Uterus (tissue), 3 donors: ENCODE measurements at regions not wholly inside any gene's neighbourhood (a gene's known extent, or its start where the extent isn't known, plus 50 kb on each side); places are given as distances from the start of the nearest gene placed in this dataset.

ENCODE experiments used
- DNase-seq, 2 donors: peaks; one replicate each; pipeline ENCODE4 v3.0.0-alpha.2; 2019 to 2020
- H3K27ac ChIP-seq, 2 donors: fragments of 200-600 bp; sonication (generic); 1 replicate in 1 of 2; 2 replicates in 1 of 2; pipeline ENCODE4 v1.5.1; 2016 to 2018
- H3K27me3 ChIP-seq, 2 donors: fragments of 200-600 bp; sonication (generic); one replicate each; pipeline ENCODE4 v1.5.1; 2018 to 2019; ENCODE audit warnings: control low read depth in 1 of 2
- H3K36me3 ChIP-seq, 2 donors: fragments of 200-600 bp; sonication (generic); one replicate each; pipeline ENCODE4 v1.5.1; 2019; ENCODE audit warnings: control low read depth in 1 of 2
- H3K4me1 ChIP-seq, 2 donors: fragments of 200-600 bp; sonication (generic); one replicate each; pipeline ENCODE4 v1.5.1; 2018 to 2019; ENCODE audit warnings: control low read depth in 1 of 2
- H3K4me3 ChIP-seq, 2 donors: fragments of 200-600 bp; sonication (generic); 1 replicate in 1 of 2; 2 replicates in 1 of 2; pipeline ENCODE4 v1.5.1; 2018 to 2019; ENCODE audit warnings: mild to moderate bottlenecking in 1 of 2
- H3K9me3 ChIP-seq, 2 donors: fragments of 200-600 bp; sonication (generic); one replicate each; pipeline ENCODE4 v1.5.1; 2019; ENCODE audit warnings: control low read depth in 1 of 2
- CTCF ChIP-seq, 4 experiments: fragments of 200-600 bp in 2 of 4; fragments of 450-650 bp in 2 of 4; sonication (generic) in 2 of 4; IDR thresholded peaks; one replicate each; pipeline ENCODE4 v1.5.1; 2016 to 2019; ENCODE audit warnings: antibody characterized with exemption in 4 of 4, mild to moderate bottlenecking in 2 of 4, moderate library complexity in 1 of 4
- POLR2A ChIP-seq, 2 donors: fragments of 450-650 bp; IDR thresholded peaks; one replicate each; pipeline ENCODE4 v1.6.1; 2016; ENCODE audit warnings: antibody characterized with exemption in 2 of 2, mild to moderate bottlenecking in 1 of 2, moderate library complexity in 1 of 2
- intact Hi-C: fragments of 100-400 bp; cut with DNase I; formaldehyde crosslinking; loops from one replicate; pipeline ENCODE4 v1.15.1; 2023; ENCODE audit warnings: low total_unique reads
- donor health status: DM: yes; HTN: yes; CAD: no.

DNA sequence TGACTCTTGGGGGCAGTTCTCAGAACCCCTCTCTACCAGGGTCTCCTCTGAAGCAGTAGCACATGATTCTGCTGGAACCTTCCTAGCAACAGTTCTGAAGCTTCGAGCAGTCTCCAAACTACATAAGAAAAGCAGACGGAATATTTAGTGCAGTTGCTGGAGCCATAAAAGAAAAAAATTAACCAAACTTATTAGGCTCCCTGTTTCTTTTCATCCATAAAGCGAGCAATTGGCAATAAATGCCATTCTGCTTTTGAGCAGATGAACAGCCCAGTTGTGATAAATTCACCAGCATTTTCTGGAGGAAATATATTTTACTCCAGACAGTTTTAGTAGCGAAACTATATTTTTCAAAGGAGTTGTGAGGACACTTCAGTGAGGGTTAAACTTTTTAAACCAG, 250.1 kb upstream of the BOD1L1 start:
- H3K36me3 ChIP-seq: no peaks in the 10 kb centered on the region
- intact Hi-C loops: no loop called here
- no peak overlapping the region for H3K4me3 ChIP-seq
- no peak overlapping the region for H3K27ac ChIP-seq
- no peaks in the 10 kb centered on the region for H3K4me1 ChIP-seq
- no peaks in the 10 kb centered on the region for H3K27me3 ChIP-seq
- no peak for TF ChIP-seq CTCF (IDR thresholded peaks at IDR 0.05)
- no peak for TF ChIP-seq POLR2A (IDR thresholded peaks at IDR 0.05)
- no peak for DNase-seq
- H3K9me3 ChIP-seq: no peaks in the 10 kb centered on the region

- DNase-seq: no peak
- Histone ChIP-seq H3K36me3 (no peaks in the 10 kb centered on the region), H3K27ac (no peak overlapping the region), H3K4me1 (no peaks in the 10 kb centered on the region), H3K4me3 (no peak overlapping the region), H3K27me3 (no peaks in the 10 kb centered on the region), H3K9me3 (no peaks in the 10 kb centered on the region)
- intact Hi-C loops: no loop called here
- TF ChIP-seq POLR2A (IDR thresholded peaks at IDR 0.05) (no peak), CTCF (IDR thresholded peaks at IDR 0.05) (no peak)
Measured at GRCh38 chr4:13881892-13882291, 254.4 kb upstream of the BOD1L1 start.

DNA sequence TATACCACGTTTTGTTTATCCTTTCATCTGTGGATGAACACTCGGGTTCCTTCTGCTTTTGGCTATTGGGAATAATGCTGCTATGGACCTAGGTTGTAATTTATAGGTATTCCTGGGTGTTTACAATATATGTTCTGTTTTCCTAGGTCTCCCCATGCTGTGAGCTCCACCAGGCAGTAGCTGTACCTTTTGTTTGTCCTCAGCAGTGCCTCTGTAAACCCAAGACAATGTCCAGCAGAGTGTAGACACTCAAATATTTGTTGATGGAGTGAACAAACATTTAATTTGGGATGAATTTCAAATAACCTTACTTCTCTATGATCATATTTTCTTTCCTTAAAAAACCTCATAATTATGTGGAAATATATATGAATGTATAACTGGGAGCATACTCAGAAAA, 259.5 kb upstream of the BOD1L1 start:
- DNase-seq: no peak
- intact Hi-C loops: no loop called here
- TF ChIP-seq POLR2A (IDR thresholded peaks at IDR 0.05): no peak
- no peak for TF ChIP-seq CTCF (IDR thresholded peaks at IDR 0.05)

GRCh38 chr4:13888112-13888511, 260.6 kb upstream of the BOD1L1 start:
- no peaks in the 10 kb centered on the region for H3K36me3 ChIP-seq
- no peak for DNase-seq
- no peaks in the 10 kb centered on the region for H3K4me1 ChIP-seq
- no peaks in the 10 kb centered on the region for H3K27me3 ChIP-seq
- H3K9me3 ChIP-seq: no peaks in the 10 kb centered on the region
- intact Hi-C loops: no loop called here
- TF ChIP-seq POLR2A (IDR thresholded peaks at IDR 0.05): no peak
- no peak for TF ChIP-seq CTCF (IDR thresholded peaks at IDR 0.05)
- H3K27ac ChIP-seq: no peak overlapping the region
- H3K4me3 ChIP-seq: no peak overlapping the region

More for the DNA sequence above, 259.5 kb upstream of the BOD1L1 start:
- no peak overlapping the region for H3K27ac ChIP-seq
- no peaks in the 10 kb centered on the region for H3K27me3 ChIP-seq
- no peaks in the 10 kb centered on the region for H3K9me3 ChIP-seq
- no peaks in the 10 kb centered on the region for H3K4me1 ChIP-seq
- H3K4me3 ChIP-seq: no peak overlapping the region
- no peaks in the 10 kb centered on the region for H3K36me3 ChIP-seq

DNA sequence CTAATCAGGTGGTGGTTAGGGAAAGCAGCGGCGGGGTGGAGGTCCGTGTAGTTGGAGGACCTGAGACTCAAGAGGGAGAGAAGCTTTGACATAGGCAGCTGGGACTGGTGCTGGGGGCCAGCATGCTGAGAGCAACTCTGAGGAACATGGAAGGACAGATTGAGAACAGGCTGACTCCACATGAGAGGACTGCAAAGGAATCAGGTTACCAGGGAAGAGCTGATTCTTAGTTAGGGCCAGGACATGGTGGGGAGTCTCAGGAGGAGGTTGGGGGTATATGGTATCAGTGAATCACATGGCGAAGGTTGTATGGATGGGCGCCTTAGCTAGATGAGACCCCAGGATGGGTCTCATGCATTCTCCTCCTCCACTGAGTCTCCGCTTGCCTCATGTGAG, 264.0 kb upstream of the BOD1L1 start:
- Histone ChIP-seq H3K27ac (no peak overlapping the region), H3K4me1 (no peaks in the 10 kb centered on the region)
- intact Hi-C loops: no loop called here

More for the DNA sequence above, 264.0 kb upstream of the BOD1L1 start:
- H3K36me3 ChIP-seq: no peaks in the 10 kb centered on the region
- no peaks in the 10 kb centered on the region for H3K9me3 ChIP-seq
- TF ChIP-seq CTCF (IDR thresholded peaks at IDR 0.05): no peak
- no peak for TF ChIP-seq POLR2A (IDR thresholded peaks at IDR 0.05)
- no peak overlapping the region for H3K4me3 ChIP-seq
- no peaks in the 10 kb centered on the region for H3K27me3 ChIP-seq
- no peak for DNase-seq
